HG02759 (cell line): ENCODE measurements at regions not wholly inside any gene's neighbourhood (a gene's known extent, or its start where the extent isn't known, plus 50 kb on each side); places are given as distances from the start of the nearest gene placed in this dataset.
A peak's percentile ranks its signal among the peaks of the same experiment; 100 is the strongest.

Experiments used
- ATAC-seq: cut with Tn5 transposase; IDR thresholded peaks from one replicate; pipeline ENCODE4 v1.9.1; 2021; ENCODE audit warnings: mild to moderate bottlenecking, moderate library complexity; ENCODE audit not compliant: unreplicated experiment

GRCh38 chr1:60987904-60988303 lies 94.5 kb upstream of the NFIA start:
- ATAC-seq = no peak

- no peak for ATAC-seq
These were observed 98.1 kb upstream of the NFIA start for GRCh38 chr1:60984062-60984799.

- ATAC-seq = no peak
These were observed 98.7 kb upstream of the NFIA start for GRCh38 chr1:60983701-60984061.

- ATAC-seq = no peak
These were observed 99.8 kb upstream of the NFIA start for GRCh38 chr1:60982539-60982938.

GRCh38 chr1:60981357-60981756 lies 101.0 kb upstream of the NFIA start:
- no peak for ATAC-seq

GRCh38 chr1:60978421-60979357 lies 103.7 kb upstream of the NFIA start:
- peak; percentile 86 for ATAC-seq

- ATAC-seq = no peak
These were observed 104.7 kb upstream of the NFIA start for GRCh38 chr1:60977661-60978060.

GRCh38 chr1:60974524-60975372 lies 107.6 kb upstream of the NFIA start:
- ATAC-seq = no peak

GRCh38 chr1:60973668-60974067 lies 108.7 kb upstream of the NFIA start:
- ATAC-seq = no peak

GRCh38 chr1:60972841-60973364 lies 109.5 kb upstream of the NFIA start:
- no peak for ATAC-seq

GRCh38 chr1:60971330-60971729 lies 111.0 kb upstream of the NFIA start:
- ATAC-seq = no peak

GRCh38 chr1:60969971-60970509 lies 112.3 kb upstream of the NFIA start:
- ATAC-seq = no peak

- ATAC-seq = no peak
These were observed 117.0 kb upstream of the NFIA start for GRCh38 chr1:60965280-60965854.

GRCh38 chr1:60963167-60963940 lies 119.0 kb upstream of the NFIA start:
- ATAC-seq = no peak

GRCh38 chr1:60960891-60961461 lies 121.4 kb upstream of the NFIA start:
- ATAC-seq = no peak

- ATAC-seq = no peak
These were observed 122.7 kb upstream of the NFIA start for GRCh38 chr1:60959701-60960100.

- ATAC-seq = no peak
These were observed 124.4 kb upstream of the NFIA start for GRCh38 chr1:60958001-60958400.

GRCh38 chr1:60956520-60956919 lies 125.8 kb upstream of the NFIA start:
- ATAC-seq = no peak

- no peak for ATAC-seq
These were observed 129.7 kb upstream of the NFIA start for GRCh38 chr1:60952612-60953111.
